ENCODE measurements at regions not wholly inside any gene's neighbourhood (a gene's known extent, or its start where the extent isn't known, plus 50 kb on each side); places are given as distances from the start of the nearest gene placed in this dataset.
"Not testable (repeated sequence)": the region's sequence is repeated elsewhere in the genome, so short reads cannot be mapped to it uniquely, and the experiment has no call there.

- not testable (repeated sequence) for TF ChIP-seq CTCF (IDR thresholded peaks at IDR 0.05); ZFX (IDR thresholded peaks at IDR 0.05; ENCODE audit: borderline replicate concordance)
These were observed 1448.4 kb downstream of the KCNT2 start for GRCh38 chr1:195159795-195160194.

All from 22Rv1 (cell line).